ENCODE measurements at regions not wholly inside any gene's neighbourhood (a gene's known extent, or its start where the extent isn't known, plus 50 kb on each side); places are given as distances from the start of the nearest gene placed in this dataset.
"Not testable (repeated sequence)": the region's sequence is repeated elsewhere in the genome, so short reads cannot be mapped to it uniquely, and the experiment has no call there.

GRCh38 chr9:71587576-71588362 is 180.5 kb downstream of the CEMIP2 start:
- DNase-seq = no peak

GRCh38 chr9:71583792-71584191 is 184.5 kb downstream of the CEMIP2 start:
- DNase-seq = no peak

GRCh38 chr9:71582347-71582746 is 186.0 kb downstream of the CEMIP2 start:
- DNase-seq = no peak

- DNase-seq = no peak
Measured at GRCh38 chr9:71581101-71581500, 187.2 kb downstream of the CEMIP2 start.

GRCh38 chr9:71571186-71571585 is 197.1 kb downstream of the CEMIP2 start:
- no peak for DNase-seq

GRCh38 chr9:71567890-71568289 is 200.4 kb downstream of the CEMIP2 start:
- DNase-seq = no peak

GRCh38 chr9:71562140-71562539 is 206.2 kb downstream of the CEMIP2 start:
- no peak for DNase-seq

GRCh38 chr9:71557310-71557709 is 211.0 kb downstream of the CEMIP2 start:
- DNase-seq = no peak

GRCh38 chr9:71552480-71552879 is 215.8 kb downstream of the CEMIP2 start:
- DNase-seq = no peak

GRCh38 chr9:71549023-71549422 is 219.3 kb downstream of the CEMIP2 start:
- no peak for DNase-seq

GRCh38 chr9:71544464-71544863 is 223.8 kb downstream of the CEMIP2 start:
- DNase-seq = no peak

- no peak for DNase-seq
Measured at GRCh38 chr9:71541436-71541835, 226.9 kb downstream of the CEMIP2 start.

- no peak for DNase-seq
Measured at GRCh38 chr9:71524996-71525580, 243.2 kb downstream of the CEMIP2 start.

- no peak for DNase-seq
Measured at GRCh38 chr9:71524516-71524915, 243.8 kb downstream of the CEMIP2 start.

- no peak for DNase-seq
Measured at GRCh38 chr9:71521132-71521531, 247.2 kb downstream of the CEMIP2 start.

GRCh38 chr9:71519098-71519696 is 249.1 kb downstream of the CEMIP2 start:
- DNase-seq = no peak

- no peak for DNase-seq
Measured at GRCh38 chr9:71518045-71518827, 250.1 kb downstream of the CEMIP2 start.

- no peak for DNase-seq
Measured at GRCh38 chr9:71515626-71516025, 252.7 kb downstream of the CEMIP2 start.

- DNase-seq = no peak
Measured at GRCh38 chr9:71515107-71515506, 253.2 kb downstream of the CEMIP2 start.

- DNase-seq = no peak
Measured at GRCh38 chr9:71514344-71514975, 253.9 kb downstream of the CEMIP2 start.

- no peak for DNase-seq
Measured at GRCh38 chr9:71509054-71509453, 259.3 kb downstream of the CEMIP2 start.

GRCh38 chr9:71508141-71508540 is 260.2 kb downstream of the CEMIP2 start:
- not testable (repeated sequence) for DNase-seq

GRCh38 chr9:71506821-71507220 is 261.5 kb downstream of the CEMIP2 start:
- DNase-seq = no peak

Data from DMS79 (cell line).